DND-41 (cell line): ENCODE measurements at regions not wholly inside any gene's neighbourhood (a gene's known extent, or its start where the extent isn't known, plus 50 kb on each side); places are given as distances from the start of the nearest gene placed in this dataset.

ENCODE experiments used
- CTCF ChIP-seq: IDR thresholded peaks from 2 replicates; pipeline ENCODE4 v1.5.1; 2012; ENCODE audit warnings: borderline replicate concordance, low read length, moderate library complexity, mild to moderate bottlenecking; ENCODE audit not compliant: poor library complexity, severe bottlenecking; ENCODE audit errors: extremely low read depth
- EZH2 ChIP-seq: IDR thresholded peaks from 3 replicates; pipeline ENCODE4 v1.6.1; 2012; ENCODE audit warnings: borderline replicate concordance, low read depth, mild to moderate bottlenecking, moderate library complexity, low read length, inconsistent platforms; ENCODE audit not compliant: severe bottlenecking

- TF ChIP-seq CTCF: no peak
- TF ChIP-seq EZH2: no peak
Measured at GRCh38 chr14:34018125-34018524, 67.3 kb upstream of the EGLN3 start.
